ENCODE measurements at regions not wholly inside any gene's neighbourhood (a gene's known extent, or its start where the extent isn't known, plus 50 kb on each side); places are given as distances from the start of the nearest gene placed in this dataset.

DNA sequence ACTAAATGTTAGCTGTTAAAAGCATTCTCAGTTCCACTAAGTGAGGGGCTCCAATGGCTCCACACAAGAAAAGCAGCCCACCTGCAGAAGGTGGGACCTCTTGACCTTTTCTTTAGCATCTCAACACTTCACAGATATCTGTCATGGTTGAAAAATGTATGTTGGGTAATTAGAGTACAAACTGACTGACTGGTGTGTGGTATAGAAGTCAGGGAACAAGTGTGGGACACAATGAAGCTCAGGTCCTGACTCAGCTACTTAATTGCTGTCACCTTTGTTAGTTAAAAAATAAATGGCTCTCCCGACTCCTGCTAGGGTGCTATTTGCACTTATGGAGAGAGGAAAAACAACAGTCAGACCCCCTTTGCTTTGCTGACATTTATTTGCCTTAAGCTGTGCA, 299.0 kb downstream of the TTC6 start:
- no peak for DNase-seq (ENCODE audit: low spot score)

DNA sequence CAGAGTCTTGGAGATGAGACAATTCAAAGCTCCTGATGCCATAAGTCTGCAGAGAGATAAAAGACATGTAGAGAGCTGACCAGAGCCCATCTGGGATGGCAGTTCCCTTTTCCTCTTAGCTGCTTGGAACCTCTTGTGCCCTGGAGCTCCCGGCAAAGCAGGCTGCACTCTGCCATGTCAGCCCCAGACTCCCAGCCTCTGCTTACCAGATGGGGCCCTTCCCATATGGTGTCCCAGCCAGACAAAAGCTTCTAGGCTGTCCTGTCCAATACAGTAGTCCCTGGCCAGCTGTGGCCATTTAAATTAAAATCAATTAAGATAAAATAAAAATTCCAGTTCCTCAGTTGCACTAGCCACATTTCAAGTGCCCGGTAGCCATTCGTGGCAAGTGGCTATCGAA, 303.9 kb downstream of the TTC6 start:
- DNase-seq (ENCODE audit: low spot score): no peak

DNA sequence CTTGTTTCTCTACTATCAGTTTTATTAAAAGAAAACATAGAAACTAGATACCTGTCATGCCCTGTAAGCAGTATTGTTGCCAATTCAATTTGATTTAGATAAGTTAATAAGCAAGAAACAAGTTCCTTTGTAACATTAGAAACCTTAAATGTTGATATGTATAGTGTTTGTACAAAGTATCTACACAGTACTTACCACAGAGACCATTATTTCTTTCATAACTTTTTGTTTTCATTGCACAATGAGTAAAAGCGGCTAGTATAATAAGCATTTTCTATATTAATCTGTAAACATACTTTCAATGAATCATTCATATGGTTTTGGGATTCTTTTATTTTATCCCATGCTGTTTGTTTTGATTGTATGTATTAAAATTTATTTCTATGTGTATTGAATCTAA, 305.1 kb downstream of the TTC6 start:
- no peak for DNase-seq (ENCODE audit: low spot score)

DNA sequence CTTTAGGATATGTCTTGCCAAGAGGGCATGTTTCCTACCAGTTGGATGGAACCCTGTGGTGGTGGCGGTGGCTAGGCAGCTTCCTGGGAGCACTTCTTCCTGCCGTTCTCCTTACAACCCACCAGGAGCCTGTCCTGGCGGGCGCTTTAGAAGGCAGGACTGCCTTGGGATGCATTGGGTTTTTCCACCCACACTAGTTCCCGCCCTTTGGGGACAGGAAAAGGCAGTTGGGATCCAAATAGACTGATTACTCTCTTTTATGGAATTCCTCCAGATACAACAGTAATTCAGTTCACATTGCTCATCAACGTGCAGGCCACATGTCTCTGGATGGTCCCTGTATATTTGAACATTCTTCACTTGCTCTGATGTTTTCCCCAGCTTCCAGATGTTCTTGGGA, 305.7 kb upstream of the SSTR1 start:
- DNase-seq (ENCODE audit: low spot score): no peak

DNA sequence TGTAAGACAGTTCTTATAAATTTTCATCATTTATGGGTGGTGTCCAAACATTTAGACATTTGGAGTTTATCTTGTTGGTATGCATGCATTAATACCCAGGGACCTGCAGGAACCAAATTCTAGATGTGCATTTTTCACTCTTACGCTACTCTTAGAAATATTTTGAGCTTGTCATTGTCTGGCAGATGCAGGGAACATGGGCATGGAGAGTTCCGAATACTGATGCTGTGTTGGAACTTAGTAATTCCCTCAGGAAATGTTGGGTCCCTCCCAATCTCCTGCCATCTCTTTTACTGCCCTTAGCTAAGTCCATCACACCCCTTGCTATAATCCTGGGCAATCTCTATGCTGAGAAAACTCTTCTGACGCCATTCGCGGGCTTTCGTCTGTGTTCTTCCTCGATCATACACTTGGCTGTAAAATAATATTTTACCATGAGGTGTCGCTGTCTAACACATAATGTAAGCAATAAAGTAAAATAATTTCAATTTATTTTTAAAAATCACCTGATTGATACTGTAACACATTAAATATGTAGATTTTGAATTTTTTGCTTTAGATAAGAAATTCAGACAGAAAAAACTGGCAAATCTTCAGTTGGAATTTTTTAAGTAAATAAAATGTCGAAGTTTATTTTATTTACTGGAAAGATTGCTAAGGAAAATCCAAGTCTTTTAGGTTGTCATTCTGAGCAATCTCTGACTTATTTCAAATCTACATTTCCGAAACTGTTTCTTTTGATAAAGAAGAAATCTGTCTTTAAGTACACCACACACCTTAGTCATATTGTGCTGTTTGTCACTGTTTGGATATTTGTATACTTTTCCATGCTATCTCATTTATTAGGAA, 304.1 kb upstream of the SSTR1 start:
- peak; percentile 71 for DNase-seq (ENCODE audit: low spot score)

DNA sequence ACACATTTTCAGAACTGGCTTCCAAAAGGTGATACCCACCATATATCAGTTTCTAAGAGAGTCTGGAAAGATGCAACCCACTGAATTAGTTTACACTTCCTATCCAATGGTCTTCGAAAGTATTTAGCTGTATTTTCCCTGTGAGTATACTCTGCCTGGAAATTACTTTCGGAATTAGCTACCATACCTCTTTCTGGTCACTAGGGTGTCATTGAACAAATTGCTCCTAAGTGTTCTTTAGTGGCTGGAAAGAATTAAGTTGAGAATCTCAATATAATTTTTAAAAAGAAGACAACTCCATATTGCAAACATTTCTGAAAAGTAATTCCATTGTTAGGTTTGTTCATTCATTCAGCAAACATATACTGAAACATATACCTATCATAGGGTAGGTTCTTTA, 283.1 kb upstream of the SSTR1 start:
- DNase-seq (ENCODE audit: low spot score): no peak

DNA sequence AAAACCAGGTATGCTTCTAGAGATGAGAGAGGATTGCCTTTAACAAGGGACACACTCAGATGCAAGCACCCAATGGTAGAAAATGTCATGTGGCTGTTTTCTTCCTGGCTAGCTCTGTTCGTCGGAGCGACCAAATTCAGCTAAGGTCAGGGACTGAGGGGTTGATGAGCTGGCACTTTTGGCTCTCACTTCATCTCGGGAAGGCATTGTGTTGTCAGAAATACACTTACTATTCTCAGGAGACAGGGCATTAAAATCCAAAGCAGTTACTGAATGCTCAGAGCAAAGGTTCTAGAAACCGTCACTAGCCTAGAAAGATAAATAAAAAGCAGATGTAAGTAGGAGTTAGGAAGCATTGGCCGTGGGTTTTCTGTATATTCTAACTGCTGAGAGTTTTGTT, 275.7 kb upstream of the SSTR1 start:
- DNase-seq (ENCODE audit: low spot score): no peak

DNA sequence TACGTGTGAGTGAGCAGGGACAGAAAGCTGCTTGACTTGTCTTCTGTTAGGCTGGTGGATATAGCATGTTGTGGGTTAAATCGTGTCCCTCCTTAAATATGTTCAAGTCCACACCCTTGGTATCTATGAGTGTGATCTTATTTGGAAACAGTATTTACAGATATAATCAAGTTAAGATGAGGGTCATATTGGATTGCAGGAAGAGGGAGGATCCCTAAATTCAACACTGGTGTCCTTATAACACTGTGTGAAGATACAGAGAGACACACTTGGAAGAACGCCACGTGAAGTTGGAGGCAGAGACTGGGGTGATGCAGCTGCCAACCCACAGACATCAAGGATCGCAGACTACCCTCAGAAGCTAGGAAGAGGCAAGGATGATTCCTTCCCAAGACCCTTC, 275.2 kb upstream of the SSTR1 start:
- no peak for DNase-seq (ENCODE audit: low spot score)

DNA sequence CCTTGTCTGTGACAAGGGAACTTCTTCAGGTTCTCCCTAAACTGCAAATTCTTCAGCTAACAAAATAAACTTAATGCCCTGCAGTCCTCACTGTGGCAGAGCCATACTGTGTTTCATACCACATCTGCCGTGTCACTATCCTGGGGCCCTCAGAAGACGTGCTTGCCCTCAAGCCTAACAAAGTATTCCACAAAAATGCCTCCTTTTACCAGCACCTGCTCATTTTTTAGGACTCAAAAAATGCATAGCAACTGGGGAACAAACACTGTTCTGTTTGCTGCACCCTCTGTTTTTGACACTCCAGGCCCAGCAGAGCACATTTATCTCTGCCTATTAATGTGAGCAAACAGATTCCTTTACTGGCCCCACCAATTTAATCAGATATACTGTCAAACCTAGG, 270.7 kb upstream of the SSTR1 start:
- no peak for DNase-seq (ENCODE audit: low spot score)

DNA sequence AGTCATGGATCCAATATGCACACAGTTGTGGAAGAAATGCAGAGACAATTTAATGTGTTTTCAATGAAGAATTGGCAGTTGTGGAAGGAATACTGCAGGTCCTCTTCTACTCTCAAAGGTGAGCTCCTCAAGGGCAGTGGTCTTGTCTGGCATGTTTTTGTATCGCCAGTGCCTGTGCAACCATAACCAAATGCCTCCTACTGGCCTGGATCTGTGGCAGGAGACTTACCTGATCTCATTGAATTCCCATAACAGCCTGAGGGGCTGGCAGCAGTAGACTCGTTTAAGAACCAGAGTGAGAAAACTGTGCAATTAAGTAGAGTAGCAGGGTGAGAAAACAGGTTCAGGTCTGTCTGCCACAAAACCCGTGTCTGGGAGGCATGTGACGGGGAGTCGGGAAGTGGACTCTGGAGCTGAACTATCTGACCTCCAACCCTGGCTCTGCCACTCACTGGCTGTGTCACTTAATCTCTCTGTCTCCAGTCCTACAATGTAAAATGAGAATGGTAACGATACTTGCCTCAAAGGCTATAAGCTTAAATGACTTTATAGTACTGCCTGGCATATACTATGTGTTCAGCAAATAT, 268.2 kb upstream of the SSTR1 start:
- no peak for DNase-seq (ENCODE audit: low spot score)

DNA sequence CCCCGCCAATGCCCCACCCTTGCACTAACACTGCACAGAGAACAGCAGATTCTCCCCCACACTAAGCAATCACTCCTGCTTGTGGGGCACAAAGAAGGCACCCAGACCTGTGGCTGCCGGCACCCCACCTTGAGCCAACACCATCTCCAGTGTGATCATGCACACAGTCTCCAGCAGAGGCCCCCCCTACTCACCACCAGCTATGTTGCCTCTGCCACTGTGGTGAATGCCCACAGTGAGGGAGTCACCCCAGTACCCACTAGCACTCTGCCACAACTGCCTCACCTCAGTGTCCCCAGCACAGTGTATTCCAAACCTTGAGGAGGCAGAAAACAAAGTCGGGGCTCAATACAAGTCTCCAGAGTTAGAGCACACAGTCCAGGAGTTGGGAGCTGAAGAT, 261.7 kb upstream of the SSTR1 start:
- DNase-seq (ENCODE audit: low spot score): no peak

DNA sequence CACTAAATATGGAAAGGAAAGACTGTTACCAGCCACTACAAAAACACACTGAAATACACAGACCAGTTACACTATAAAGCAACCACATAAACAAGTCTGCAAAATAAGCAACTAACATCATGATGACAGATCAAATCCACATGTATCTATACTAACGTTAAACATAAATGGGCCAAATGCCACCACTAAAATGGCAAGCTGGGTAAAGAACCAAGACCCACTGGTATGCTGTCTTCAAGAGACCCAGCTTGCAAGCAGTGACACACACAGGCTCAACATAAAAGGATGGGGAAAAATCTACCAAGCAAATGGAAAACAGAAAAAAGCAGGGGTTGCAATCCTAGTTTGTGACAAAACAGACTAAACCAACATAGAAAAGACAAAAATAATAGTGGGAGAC, 260.9 kb upstream of the SSTR1 start:
- DNase-seq (ENCODE audit: low spot score): no peak

DNA sequence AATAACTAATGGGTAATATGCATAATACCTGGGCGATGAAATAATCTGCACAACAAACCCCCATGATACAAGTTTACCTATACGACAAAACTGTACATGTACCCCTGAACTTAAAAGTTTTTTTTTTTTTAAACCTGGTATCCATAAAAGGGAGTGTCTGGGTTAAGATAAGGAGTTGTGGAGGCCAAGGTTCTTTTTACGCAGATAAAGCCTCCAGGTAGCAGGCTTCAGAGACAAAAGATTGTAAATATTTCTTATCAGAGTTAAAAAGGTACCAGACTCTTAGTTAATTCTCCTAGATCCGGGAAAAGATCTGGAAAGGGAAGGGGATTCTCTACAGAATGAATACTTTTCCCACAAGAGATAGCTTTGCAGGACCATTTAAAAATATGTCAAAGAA, 259.4 kb upstream of the SSTR1 start:
- no peak for DNase-seq (ENCODE audit: low spot score)

DNA sequence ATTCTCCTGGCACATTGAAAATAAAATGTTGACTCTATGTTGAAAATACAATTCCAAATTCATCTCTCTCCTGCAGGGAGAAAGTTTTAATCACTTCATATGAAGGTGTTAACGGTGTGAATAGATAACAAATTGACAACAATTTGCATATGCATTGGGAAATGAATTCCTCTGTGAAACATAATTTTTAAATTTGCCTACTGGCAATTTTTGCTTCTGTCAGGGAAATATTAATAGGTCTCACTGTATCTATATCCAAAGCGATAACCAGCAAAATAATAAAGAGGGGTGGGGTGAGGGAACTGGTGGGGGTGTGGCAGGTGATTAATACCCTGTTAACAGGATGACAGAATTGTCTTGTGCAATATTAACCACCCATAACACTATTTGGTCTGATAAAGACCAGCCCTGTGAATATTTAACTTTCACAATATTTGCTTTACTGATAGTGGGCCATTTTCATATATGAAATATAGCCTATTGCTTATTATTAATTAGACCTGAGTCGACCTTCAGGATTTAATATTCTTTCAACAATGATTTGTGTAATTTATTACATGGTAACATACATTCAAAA, 239.0 kb upstream of the SSTR1 start:
- DNase-seq (ENCODE audit: low spot score): no peak

DNA sequence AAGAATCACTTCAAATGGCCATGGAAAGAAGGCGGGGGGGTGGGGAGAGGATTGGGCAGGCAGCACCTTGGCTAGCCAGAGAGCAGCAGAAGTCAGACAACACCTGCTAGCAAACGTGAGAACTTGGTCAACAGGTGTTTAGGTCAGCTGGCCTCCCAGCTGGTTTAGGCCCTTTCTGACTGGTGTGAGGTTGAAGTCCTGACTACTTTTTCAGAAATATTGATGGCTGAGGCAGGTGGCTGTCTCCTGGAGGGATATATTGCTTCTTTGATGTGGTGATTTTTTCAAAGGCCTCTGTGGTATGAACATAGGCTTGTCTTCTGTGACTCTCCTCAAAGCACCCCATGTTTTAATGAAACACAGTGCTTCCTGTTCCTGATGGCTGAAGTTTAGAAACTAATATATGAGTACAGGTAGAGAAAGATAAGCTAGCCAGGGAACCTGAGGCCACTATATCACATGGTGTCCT, 238.2 kb upstream of the SSTR1 start:
- DNase-seq (ENCODE audit: low spot score): no peak

DNA sequence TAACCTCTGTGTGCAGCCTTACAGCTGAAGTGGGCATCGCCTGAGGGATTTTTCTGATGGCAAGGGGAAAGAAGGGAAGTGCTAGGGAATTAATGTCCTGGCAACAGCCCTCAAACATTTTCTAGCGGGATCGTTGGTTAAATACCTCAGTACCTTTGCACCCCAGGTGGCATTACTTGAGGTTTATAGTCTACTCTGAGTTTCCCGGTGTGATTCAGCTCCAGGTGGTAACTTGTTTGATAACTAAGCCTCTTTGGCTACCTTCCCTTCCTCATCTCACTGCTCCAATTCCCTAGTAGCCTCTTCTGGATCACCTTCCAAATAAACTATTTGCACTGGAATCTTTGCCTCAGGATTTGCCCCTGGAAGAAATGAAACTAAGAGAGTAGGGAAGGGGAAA, 237.0 kb upstream of the SSTR1 start:
- DNase-seq (ENCODE audit: low spot score): no peak

DNA sequence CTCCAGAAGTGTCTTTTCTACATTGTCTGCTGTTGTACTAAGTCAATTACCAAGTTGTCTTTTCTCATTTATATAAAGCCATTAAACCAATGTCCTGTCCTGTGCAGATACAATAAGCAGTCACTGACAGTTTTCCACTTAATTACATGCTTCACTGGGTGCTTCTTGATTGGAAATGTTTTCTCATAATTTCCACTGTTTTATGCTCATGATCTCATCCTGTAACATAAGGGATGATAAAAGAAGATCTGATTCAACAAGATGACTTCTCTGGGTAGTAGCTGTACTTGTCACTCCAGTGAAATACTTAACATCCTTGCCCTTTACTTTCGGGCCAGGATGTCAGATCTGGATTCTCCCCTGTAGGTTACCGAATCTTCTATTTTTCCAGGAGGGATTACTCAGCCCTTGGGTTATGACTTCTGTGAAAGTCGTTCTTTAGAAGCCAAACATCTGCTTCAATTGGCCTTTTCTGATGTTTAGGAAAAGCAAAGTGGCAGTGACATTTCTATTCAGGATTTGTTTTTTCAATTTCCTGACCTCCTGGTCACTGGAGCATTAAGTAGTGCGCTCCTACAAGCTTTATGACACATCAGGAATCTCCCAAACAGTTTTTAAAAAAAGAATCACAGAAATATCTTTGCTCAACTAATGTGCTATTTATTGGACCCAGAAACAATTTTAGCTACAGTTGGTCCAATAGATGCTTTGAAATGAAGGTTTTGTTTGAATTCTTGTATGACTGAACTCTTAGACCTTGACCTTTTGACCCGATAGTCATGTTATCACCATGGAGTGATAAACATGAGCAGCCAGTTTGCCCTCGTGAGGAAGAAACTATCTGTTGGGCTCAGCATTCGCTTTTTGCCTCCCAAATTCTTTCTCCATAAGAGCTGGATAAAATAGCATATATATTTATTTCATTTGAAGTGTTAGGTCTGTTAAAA, 234.5 kb upstream of the SSTR1 start:
- DNase-seq (ENCODE audit: low spot score): no peak

DNA sequence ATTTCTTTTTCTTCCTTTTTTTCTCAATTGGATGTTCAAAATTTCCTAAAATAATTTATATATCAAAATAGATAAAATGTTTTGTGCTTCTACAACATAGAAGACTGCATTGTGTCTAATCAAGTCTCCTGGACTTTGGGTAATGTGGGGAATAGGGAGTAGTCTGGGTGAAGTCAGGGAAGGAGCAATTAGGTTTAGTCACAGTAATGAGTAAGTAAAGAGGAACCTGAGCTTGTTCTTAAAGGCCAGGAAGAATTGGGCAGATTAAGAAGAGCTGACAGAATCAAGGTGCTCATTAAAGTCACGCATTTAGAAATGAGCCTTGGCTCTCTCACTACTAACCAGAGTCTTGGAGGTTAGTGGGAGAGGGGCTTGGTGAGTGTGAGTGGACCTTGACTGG, 233.3 kb upstream of the SSTR1 start:
- no peak for DNase-seq (ENCODE audit: low spot score)

DNA sequence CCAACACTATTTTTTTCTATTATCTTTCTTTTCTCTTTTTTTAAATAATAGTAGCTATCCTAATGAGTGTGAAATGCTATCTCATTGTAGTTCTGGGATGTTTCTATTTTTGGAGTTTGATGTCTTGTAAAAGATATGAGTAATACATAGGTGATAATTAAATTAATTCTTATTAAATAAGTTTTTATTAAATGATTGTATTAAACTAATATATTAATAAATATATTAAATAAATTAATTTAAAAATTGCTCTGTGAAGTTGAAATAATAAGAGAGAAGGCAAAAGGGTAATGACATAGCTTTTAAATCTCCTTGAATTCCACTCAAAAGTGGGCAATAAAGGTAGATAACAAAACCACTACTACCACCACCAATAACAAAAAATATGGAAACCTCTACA, 230.2 kb upstream of the SSTR1 start:
- no peak for DNase-seq (ENCODE audit: low spot score)

DNA sequence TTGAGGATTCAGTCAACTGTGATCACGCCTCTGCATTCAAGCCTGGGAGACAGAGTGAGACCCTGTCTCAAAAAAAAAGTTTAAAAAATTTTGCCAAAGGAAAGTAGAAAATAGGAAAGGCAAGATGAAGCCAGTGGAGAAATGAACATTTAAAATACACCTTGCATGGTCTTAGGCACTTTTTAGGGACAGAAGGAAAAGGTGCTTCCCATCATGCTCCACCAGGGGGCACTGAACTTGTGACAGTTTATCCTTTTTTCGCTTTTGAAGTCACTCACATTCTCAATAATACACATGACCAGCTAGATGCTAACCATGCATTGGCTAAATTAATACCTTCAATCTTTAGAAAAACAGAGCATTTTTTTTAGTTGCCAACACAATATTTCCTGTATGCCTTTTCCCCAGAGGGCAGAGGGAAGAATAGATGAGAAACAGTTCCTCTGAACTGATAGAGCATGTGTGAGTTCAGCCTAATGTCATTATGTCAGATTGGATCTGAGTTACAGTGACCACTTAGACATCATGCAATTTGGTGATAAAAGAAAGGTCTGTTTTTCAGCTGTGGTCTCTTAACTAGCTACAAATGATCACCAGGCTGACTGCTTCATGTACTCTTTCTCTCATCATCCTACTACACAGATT, 221.8 kb upstream of the SSTR1 start:
- peak; percentile 47 for DNase-seq (ENCODE audit: low spot score)

DNA sequence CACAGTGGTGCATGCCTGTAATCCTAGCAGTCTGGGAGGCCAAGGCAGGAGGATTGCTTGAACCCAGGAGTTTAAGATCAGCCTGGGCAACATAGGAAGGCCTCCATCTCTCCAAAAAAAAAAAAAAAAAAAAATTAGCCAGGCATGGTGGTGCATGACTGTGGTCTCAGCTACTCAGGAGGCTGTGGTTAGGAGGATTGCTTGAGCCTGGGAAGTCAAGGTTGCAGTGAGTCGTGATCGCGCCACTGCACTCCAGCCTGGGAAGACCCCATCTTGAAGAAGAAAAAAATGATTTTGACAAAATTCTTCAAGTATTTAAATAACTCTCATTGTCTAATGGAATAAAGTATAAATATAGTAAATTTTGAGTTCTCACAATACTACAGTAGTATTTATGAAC, 219.2 kb upstream of the SSTR1 start:
- DNase-seq (ENCODE audit: low spot score): no peak

DNA sequence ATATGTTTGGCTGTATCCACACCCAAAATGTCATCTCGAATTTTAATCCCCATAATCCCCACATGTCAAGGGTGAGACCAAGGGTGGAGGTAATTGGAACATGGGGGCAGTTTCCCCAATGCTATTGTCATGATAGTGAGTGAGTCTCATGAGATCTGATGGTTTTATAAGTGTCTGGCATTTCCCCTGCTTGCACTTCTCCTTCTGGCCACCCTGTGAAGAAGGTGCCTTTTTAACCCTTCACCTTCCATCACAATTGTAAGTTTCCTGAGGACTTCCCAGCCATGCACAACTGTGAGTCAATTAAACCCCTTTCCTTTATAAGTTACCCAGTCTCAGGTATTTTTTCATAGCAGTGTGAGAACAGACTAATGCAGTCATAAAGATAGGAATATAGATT, 216.7 kb upstream of the SSTR1 start:
- no peak for DNase-seq (ENCODE audit: low spot score)
